Posterior vena cava (tissue), 2 donors: ENCODE measurements at regions not wholly inside any gene's neighbourhood (a gene's known extent, or its start where the extent isn't known, plus 50 kb on each side); places are given as distances from the start of the nearest gene placed in this dataset.

ENCODE experiments used
- DNase-seq: peaks from one replicate; pipeline ENCODE4 v3.0.0-alpha.2; 2020; ENCODE audit warnings: low spot score
- intact Hi-C, 2 donors: fragments of 100-400 bp; cut with DNase I; formaldehyde crosslinking; loops; one replicate each; pipeline versions ENCODE4 v1.14.1 to v1.14.2; 2022 to 2023
- donor health status: DM: yes; HTN: yes; CAD: no.
- donor health status: DM: yes; HTN: yes; CAD: no.

DNA sequence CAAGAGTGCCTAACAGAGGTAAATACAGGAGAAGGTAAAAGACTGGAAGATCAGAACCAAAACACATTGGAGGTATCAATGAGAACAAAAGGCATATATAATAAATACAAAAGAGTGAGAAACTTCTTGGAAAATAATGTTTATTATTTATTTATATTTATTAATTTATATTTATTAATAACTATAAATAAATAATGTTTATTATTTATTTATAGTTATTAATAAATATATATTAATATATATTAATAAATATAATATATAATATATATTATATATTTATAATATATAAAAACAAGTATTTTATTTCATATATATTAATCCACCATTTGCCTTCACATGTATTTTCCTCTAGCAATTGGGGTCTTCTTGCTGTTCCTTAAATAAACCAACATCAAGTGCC is 391.9 kb downstream of the GPATCH2 start:
- intact Hi-C loops: no loop called here
- no peak for DNase-seq

DNA sequence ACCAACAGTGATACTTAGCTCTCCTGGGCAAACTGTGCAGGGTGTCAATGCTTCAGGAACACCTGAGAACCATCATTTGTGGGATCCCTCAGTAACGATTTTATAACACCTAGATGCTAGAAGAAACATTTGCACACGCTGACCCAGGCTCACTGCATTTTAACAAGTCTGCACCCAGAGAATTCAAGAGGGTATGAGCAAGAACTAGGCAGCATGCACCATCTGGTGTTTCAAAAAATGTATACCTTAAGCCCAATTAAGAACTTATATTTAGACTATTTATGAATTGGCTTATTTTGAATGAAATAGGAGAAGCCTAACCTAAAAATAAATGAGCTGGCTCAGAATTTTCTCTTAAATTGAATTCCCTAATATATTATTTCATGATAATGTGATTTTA is 400.5 kb downstream of the GPATCH2 start:
- intact Hi-C loops: no loop called here
- no peak for DNase-seq

DNA sequence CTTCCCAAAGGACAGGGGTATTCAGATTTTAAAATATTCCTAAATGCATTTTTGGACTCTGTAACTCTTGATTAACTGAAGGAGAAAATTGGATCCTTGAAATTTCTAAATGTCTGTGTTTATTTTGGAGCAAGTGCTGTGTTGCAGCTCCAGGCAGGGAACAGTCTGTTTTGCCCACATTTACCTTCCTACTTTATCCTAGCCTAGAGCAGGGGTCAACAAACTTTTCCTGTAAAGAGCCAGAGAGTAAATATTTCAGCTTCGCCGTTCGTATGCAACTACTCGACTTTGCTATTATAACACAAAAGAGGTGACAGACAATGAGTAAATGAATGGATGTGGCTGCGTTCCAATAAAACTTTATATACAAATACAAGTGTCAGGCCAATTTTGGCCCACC is 402.2 kb downstream of the GPATCH2 start:
- no peak for DNase-seq
- intact Hi-C loops: no loop called here

DNA sequence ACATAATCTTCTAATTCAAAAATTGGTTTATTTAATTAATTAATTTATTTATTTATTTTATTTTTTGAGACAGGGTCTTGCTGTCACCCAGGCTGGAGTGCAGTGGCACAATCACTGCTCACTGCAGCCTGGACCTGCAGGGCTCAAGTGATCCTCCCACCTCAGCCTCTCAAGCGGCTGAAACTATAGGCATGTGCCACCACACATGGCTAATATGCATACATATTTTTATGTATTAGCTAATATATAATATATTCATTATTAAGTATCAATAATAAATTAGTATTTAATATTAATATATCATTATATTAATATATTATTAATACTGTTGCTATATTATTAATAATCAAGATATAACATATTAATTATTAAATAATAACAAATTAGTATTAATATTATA is 406.7 kb downstream of the GPATCH2 start:
- intact Hi-C loops: no loop called here
- DNase-seq: no peak

DNA sequence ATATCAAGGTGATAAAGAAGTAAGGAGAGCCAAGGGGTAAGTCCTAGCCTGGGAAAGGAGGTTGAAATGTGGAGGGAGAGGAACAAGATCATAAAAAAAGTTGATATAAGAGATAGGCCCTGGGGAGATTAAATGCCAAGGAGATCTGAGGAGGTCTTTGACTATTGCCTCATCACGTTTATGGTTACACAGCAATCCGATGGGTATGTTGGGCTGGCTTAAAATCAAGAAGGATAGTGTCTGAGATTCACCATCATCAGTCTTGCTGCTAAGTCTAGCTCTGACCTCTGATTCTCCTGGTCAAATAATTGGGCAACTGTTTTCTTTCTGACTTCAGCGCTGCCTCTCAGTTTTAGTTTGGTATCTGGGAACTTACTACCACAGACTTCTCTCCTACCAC is 416.3 kb downstream of the GPATCH2 start:
- intact Hi-C loops: no loop called here

DNA sequence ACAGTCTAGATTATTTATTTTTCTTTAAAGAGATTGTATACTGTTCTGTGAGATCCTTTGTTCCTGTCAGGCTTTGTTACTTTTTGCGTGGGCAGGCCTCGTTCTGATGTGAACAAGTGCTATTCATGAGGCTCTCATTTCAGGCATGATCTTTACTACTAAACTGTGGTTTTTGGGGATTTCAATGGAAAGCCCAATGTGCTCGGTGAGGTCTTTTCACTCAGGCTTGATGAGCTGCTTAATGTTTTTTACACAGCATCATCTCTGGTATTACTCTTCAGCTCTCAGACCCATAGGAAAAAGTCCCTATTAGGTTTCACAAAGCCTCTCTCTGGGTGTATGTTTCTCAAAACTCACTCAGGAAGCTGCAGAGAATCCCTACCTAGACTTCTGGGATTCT is 419.4 kb downstream of the GPATCH2 start:
- intact Hi-C loops: no loop called here
- no peak for DNase-seq

More for the DNA sequence above, 416.3 kb downstream of the GPATCH2 start:
- no peak for DNase-seq

DNA sequence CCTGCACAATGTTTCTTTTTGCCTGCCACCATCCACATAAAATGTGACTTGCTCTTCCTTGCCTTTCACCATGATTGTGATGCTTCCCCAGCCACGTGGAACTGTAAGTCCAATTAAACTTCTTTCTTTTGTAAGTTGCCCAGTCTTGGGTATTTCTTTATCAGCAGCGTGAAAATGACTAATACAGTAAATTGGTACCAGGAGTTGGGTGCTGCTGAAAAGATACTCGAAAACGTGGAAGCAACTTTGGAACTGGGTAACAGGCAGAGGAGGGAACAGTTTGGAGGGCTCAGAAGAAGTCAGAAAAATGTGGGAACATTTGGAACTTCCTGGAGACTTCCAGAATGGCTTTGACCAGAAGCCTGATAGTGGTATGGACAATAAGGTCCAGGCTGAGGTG is 425.3 kb downstream of the GPATCH2 start:
- intact Hi-C loops: no loop called here
- no peak for DNase-seq

DNA sequence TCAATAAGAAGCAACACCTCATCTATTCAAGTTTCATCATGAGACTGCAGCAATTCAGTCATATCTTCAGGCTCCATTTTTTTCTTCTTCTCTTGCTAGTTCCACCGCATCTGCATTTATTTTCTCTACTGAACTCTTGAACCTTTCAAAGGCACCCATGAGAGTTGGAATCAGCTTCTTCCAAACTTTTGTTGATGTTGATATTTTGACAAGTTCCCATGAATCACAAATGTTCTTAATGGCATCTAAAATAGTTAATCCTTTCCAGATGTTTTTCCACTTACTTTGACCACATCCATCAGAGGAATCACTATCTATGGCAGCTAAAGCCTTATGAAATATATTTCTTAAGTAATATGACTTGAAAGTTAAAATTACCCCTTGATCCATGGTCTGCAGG is 434.3 kb downstream of the GPATCH2 start:
- intact Hi-C loops: no loop called here
- DNase-seq: no peak

DNA sequence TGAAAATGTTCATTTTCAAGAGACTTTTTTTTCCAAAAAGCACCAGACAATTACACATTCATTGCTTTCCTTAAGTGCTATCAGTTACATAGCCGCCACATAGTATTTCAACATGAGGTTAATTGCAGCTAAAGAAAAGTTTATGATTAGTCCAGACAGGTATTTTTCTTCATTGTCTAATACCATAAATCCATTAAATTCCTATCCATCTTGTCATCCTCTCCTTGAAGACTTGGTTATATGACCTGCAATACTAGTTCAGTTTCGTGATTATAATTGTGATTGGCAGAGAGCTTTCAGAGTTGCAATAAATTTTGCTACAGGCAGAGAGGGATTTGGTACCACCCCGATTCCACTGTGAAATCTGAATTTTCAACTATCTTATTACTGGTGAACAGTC is 437.7 kb downstream of the GPATCH2 start:
- no peak for DNase-seq
- intact Hi-C loops: no loop called here

DNA sequence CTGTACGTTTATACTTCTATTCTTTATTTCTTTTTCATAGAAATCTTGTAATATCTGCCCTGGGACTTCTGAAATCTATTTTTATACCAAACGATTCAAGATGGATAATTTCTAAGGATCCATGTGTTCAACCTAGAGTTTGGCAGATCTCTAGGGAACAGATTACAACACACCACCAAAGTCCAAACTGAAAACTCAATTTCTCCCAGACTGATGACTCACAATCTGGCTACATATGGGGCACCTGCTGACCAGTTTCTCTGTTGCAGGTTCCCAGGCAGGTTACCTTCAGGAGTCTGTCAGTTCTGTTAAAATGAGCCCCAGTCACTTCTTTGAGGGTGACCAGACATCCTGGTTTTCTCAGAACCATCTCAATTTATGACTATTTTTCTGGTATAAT is 439.4 kb downstream of the GPATCH2 start:
- intact Hi-C loops: no loop called here
- DNase-seq: no peak

DNA sequence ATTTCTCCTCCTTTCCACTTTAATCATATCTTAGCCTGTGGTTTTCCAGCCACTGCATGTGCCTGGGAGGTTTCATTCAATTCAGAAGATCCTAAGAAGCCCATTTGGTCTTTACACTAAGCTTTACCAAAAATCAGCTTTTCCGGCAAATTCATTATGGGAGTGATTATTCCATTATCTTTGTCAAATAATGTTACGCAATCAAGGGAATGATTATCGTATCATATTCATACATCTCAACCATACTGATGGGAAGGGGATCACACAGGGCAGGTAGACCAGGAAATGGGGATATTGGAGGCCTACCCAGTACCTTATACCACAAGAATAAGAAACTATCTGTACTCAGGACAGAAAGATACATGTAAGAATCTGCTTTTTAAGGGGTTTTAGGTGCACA is 440.5 kb downstream of the GPATCH2 start:
- no peak for DNase-seq
- intact Hi-C loops: no loop called here

DNA sequence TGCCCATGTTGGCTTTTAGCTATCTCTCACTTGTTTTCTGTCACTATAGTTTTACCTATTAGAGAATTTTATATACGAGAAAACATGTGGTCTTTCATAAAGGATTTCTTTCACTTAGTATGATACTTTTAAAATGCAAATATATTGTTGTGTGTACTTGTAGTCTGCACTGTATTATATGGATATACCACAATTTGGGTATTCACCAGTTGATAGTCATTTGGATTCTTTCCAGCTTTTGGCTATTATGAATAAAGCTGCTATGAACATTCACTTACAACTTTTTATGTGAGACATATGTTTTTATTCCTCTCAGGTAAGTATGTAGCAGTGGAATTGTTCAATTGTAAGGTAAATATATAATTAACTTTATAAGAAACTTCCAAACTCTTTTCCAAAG is 441.5 kb downstream of the GPATCH2 start:
- DNase-seq: no peak
- intact Hi-C loops: no loop called here

DNA sequence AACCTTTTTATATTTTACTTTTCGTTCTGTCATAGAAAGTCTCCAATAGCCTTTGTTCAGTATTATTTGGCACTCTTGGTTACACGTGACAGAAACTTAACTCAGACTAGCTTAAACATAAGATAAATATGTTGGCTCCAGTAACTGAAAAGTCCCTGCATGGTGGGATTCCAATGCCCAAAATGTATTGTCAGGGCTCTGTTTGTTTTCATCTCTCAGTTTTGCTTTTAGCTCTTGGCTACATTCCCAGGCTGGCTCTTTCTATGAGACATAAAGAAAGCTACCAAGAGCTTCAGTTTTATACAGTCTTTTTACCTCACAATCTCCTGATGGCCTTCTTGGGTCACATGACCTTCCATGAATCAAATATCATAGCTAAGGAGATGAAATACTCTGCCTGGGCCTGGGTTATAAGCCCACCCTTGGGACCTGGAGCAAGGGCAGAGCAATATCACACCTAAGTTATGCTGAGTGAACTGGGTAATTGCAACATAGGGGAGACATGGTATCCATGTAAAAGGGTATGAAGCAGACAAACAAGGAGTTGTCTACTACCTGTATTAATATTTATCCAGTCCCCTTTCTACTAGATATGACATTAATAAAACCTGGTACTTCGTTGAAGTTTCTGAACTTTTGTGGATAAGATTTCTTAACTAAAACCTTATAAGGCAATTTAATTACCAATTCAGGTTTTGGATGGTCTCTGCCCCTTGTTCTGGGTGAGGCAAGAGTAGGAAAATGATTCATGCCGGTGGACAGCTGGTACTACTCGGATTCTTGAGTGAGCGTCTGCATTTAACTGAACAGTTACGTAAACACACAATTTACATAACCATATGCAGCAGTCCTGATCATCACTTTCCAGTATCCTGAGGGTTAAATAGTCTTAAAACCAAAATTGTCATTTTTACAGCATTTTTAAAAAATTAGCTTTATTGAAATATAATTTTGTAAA is 442.3 kb downstream of the GPATCH2 start:
- DNase-seq: no peak
- intact Hi-C loops: no loop called here

DNA sequence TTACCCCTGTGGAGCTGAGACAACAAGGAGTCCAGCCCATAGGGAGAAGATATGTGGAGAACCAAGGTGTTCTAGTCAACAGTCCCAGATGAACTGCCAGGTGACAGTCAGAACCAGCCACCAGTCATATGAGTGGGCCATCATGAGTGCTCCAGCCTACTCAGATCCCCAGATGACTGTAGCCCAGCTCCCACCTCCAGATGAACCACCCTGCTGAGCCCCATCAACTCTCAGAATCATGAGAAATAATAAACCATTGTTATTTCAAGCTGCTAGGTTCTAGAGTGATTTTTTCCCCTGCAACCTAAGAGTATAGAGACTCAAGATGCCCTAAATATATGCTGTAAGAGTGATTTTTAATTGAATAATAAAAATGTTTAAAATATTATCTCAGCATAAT is 444.2 kb downstream of the GPATCH2 start:
- intact Hi-C loops: loop anchor here in 1 of 2 donors (2.0 kb wide), 1 partner anchor 56 kb away; no protein-coding TSS in a partner anchor
- no peak for DNase-seq

DNA sequence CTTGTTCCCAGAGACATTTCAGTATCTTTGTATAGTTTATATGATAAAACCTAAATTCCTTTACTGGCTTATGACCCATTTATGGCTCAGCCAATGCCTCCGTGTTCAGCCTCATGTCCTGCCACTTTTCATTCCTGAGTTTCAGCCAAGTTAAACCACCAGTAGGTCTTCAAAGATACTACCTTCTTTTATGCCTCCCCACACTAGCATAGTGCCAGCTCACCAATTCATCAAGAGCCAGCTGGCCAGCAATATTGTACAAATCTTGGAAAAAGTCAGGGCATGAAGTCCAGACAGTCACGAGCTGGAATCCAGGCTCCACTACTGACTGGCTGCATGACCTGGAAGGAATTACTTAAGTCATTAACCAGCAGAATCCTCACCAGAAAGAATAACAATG is 446.0 kb downstream of the GPATCH2 start:
- intact Hi-C loops: no loop called here
- no peak for DNase-seq

DNA sequence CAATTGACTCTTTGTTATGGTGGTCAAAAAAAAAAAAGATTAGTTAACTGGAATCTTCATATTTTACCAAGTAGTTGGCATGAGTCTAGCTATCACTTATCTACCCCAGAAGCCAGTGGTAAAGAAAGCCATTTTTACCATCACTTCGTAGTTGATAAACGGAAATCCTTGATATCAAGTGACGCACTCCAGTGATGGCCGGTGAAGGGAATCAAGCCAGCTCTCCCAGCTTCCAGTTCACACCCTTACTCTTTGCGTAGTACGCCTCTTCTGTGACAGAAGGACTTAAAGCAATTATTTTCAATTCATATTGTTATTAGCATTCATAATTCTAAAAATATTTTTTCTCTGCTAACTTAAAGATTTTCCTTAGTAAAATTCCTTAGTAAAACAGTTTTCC is 447.9 kb downstream of the GPATCH2 start:
- DNase-seq: no peak
- intact Hi-C loops: no loop called here

DNA sequence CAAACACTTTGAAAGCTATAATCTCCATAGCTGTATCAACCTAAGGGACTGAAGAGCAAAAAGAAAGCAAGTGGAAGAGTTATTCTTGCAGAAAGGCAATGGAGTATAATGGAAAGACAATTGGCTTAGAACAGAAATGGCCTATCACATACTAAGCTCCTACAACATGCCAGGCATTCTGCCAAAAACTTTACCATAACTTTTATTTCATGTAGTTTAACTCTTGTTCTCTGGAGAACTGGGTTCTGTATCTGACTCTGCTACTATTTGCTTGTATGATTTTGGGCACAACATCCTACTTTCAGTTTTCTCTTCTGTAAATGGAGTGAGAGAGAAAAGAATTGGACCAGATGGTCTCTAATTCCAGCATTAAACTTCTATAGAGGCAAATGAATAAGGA is 449.1 kb downstream of the GPATCH2 start:
- DNase-seq: no peak
- intact Hi-C loops: no loop called here

DNA sequence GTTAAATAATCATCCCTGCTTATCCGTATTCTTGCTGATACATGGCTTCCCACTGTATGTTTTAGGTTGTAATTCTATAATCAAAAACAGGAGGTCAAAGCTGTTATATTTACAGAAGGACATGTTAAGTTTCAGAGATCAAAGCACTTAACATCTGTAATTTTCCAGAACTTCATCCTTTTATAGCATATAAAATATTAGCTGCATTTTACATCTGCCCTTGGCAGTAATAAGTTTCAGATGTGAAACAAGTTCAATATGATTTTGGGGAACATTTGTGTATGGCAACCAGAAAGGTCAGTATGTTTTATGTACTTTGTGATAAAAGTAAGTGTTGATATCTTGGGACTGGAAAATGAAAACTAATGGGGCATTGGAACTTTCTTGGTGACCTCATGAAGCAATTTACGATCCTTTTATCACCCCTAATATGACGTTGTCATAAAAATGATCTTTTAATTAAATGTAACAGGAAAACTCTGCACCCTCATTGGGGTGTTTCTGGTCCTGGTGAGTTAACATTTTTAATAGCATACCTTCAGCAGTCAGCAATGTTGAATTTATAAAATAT is 449.6 kb downstream of the GPATCH2 start:
- no peak for DNase-seq
- intact Hi-C loops: no loop called here

DNA sequence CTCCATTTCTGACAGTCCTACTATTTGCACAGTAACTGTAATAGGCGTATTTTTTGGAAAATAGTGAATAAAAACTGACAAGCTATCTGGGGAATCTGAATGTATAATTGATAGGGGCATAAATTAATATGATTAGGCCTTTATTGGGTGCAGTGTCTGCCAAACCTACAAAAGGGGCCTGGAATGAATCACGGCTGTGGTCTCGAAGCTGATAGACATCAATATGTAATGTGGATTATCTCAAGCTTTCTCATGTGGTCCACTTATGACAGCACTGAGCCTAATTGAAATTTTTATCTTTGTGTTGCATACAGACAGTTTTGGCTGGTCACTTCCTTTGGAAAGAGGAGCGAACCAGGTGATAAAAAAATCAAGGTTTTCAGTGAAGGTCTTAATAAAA is 450.4 kb downstream of the GPATCH2 start:
- no peak for DNase-seq
- intact Hi-C loops: no loop called here

DNA sequence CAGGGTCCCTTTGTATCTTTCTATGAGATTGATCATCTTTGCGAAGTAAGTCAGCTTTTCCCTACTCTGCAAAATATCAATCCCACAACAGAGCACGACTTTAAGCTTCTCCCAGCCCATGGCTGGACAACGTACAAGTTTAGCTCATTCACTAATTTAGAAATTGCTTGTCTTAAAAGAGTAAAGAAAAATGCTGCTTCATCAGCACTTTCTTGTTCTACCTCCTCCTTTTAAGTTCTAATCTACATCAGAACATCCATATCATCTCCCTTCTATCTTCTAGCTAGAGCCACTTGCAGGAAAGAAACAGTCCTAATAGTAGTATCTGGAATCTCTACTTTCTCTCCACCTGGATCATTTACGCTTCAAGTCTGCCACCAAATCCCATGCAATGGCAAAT is 441.2 kb upstream of the ESRRG start:
- DNase-seq: no peak
- intact Hi-C loops: no loop called here

DNA sequence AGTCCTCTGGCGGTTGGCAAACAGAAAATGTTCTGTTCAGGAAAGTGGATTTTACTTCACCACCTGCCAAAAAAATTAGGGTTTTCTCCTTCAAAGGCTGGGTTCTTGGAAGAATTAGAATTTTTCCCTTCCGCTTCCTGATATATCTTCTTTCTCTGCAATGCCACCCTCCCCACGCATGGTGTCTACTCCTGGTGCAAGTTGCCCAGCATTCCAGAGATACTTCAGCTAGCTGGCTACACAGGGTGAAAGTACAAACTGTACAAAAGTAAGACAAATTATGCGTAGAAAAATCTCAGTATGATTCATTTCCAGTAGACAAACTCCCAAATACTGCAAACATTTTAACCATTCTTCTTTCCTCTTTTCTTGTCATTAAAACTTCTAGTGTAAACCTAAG is 430.1 kb upstream of the ESRRG start:
- DNase-seq: no peak
- intact Hi-C loops: no loop called here
